Skeletal muscle tissue (tissue), 3 donors: ENCODE measurements at regions not wholly inside any gene's neighbourhood (a gene's known extent, or its start where the extent isn't known, plus 50 kb on each side); places are given as distances from the start of the nearest gene placed in this dataset.
"Not testable (repeated sequence)": the region's sequence is repeated elsewhere in the genome, so short reads cannot be mapped to it uniquely, and the experiment has no call there.

ENCODE experiments used
- H3K27ac ChIP-seq: one replicate; pipeline ENCODE4 v1.7.0; 2013; ENCODE audit warnings: mild to moderate bottlenecking, low read depth, low read length, inconsistent platforms
- H3K27me3 ChIP-seq, 3 donors: one replicate each; pipeline ENCODE4 v1.7.0; 2013; ENCODE audit warnings: low read length in 3 of 3; ENCODE audit not compliant: control insufficient read depth in 3 of 3, insufficient read depth in 3 of 3
- H3K36me3 ChIP-seq, 3 donors: one replicate each; pipeline ENCODE4 v1.7.0; 2013; ENCODE audit warnings: low read length in 3 of 3; ENCODE audit not compliant: control insufficient read depth in 3 of 3, insufficient read depth in 3 of 3
- H3K4me1 ChIP-seq, 3 donors: one replicate each; pipeline ENCODE4 v1.7.0; 2013; ENCODE audit warnings: low read length in 3 of 3, mild to moderate bottlenecking in 3 of 3; ENCODE audit not compliant: control insufficient read depth in 3 of 3, insufficient read depth in 3 of 3
- H3K4me3 ChIP-seq, 3 donors: one replicate each; pipeline ENCODE4 v1.7.0; 2013; ENCODE audit warnings: low read length in 3 of 3
- H3K9ac ChIP-seq, 3 donors: one replicate each; pipeline ENCODE4 v1.7.0; 2013; ENCODE audit warnings: low read length in 3 of 3, mild to moderate bottlenecking in 3 of 3, moderate library complexity in 2 of 3, low read depth in 1 of 3
- H3K9me3 ChIP-seq, 3 donors: one replicate each; pipeline ENCODE4 v1.7.0; 2013; ENCODE audit warnings: low read length in 3 of 3; ENCODE audit not compliant: control insufficient read depth in 3 of 3
- donor health status: Osteomylitis.

- Histone ChIP-seq H3K36me3 (no peaks in the 10 kb centered on the region), H3K4me1 (no peaks in the 10 kb centered on the region), H3K27me3 (no peaks in the 10 kb centered on the region), H3K4me3 (no peak overlapping the region), H3K27ac (peak overlapping the region; percentile 64), H3K9ac (no peak overlapping the region), H3K9me3 (no peaks in the 10 kb centered on the region)
Observed at GRCh38 chr1:186255266-186255665, 119.8 kb downstream of the TPR start.

GRCh38 chr1:186250529-186250928 is 124.5 kb downstream of the TPR start:
- Histone ChIP-seq H3K27me3 (no peaks in the 10 kb centered on the region), H3K9ac (no peak overlapping the region), H3K4me1 (no peaks in the 10 kb centered on the region), H3K27ac (no peak overlapping the region), H3K36me3 (no peaks in the 10 kb centered on the region), H3K4me3 (no peak overlapping the region), H3K9me3 (no peaks in the 10 kb centered on the region)

- not testable (repeated sequence) for H3K36me3 ChIP-seq, H3K9ac ChIP-seq, H3K4me3 ChIP-seq, H3K27ac ChIP-seq, H3K4me1 ChIP-seq, H3K27me3 ChIP-seq, H3K9me3 ChIP-seq
Observed at GRCh38 chr1:186248608-186249007, 126.4 kb downstream of the TPR start.

- no peak overlapping the region for H3K4me3 ChIP-seq
- no peaks in the 10 kb centered on the region for H3K9me3 ChIP-seq
Observed at GRCh38 chr1:186244825-186245224, 130.2 kb downstream of the TPR start.

More at GRCh38 chr1:186244825-186245224, 130.2 kb downstream of the TPR start:
- H3K27ac ChIP-seq: no peak overlapping the region
- H3K36me3 ChIP-seq: no peaks in the 10 kb centered on the region
- H3K9ac ChIP-seq: no peak overlapping the region
- no peaks in the 10 kb centered on the region for H3K4me1 ChIP-seq
- H3K27me3 ChIP-seq: no peaks in the 10 kb centered on the region
